OCI-LY1 (cell line): ENCODE measurements at regions not wholly inside any gene's neighbourhood (a gene's known extent, or its start where the extent isn't known, plus 50 kb on each side); places are given as distances from the start of the nearest gene placed in this dataset.

Experiments
- H2AFZ ChIP-seq: fragments of 200-600 bp; sonication (generic), shearing (Covaris generic); 2 replicates; pipeline ENCODE4 v1.6.0; 2014; ENCODE audit warnings: antibody characterized with exemption, mild to moderate bottlenecking, low read length
- H3F3A ChIP-seq: fragments of 200-600 bp; sonication (generic), shearing (Covaris generic); 2 replicates; pipeline ENCODE4 v1.6.0; 2014; ENCODE audit warnings: mild to moderate bottlenecking, antibody characterized with exemption, low read length, moderate library complexity; ENCODE audit not compliant: insufficient read depth
- H3K27ac ChIP-seq: fragments of 200-600 bp; sonication (generic); 2 replicates; pipeline ENCODE4 v1.5.1; 2014; ENCODE audit warnings: low read length, mixed run types, mild to moderate bottlenecking, low read depth; ENCODE audit not compliant: poor library complexity, severe bottlenecking
- H3K27me3 ChIP-seq: fragments of 200-600 bp; sonication (generic); 2 replicates; pipeline ENCODE4 v1.6.0; 2014; ENCODE audit warnings: antibody characterized with exemption, mild to moderate bottlenecking, low read length, moderate library complexity; ENCODE audit not compliant: insufficient read depth
- H3K36me3 ChIP-seq: fragments of 200-600 bp; sonication (generic); 2 replicates; pipeline ENCODE4 v1.6.1; 2014; ENCODE audit warnings: mild to moderate bottlenecking, antibody characterized with exemption, low read length, moderate library complexity, mixed read lengths; ENCODE audit not compliant: insufficient read depth
- H3K4me1 ChIP-seq: fragments of 200-600 bp; sonication (generic); 2 replicates; pipeline ENCODE4 v1.5.1; 2014; ENCODE audit warnings: mild to moderate bottlenecking, low read length, moderate library complexity; ENCODE audit not compliant: insufficient read depth, severe bottlenecking
- H3K4me2 ChIP-seq: fragments of 200-600 bp; sonication (generic), shearing (Covaris generic); 2 replicates; pipeline ENCODE4 v1.6.1; 2014; ENCODE audit warnings: low read length
- H3K4me3 ChIP-seq: fragments of 200-600 bp; sonication (generic); 2 replicates; pipeline ENCODE4 v1.5.1; 2014; ENCODE audit warnings: low read length, low read depth, mild to moderate bottlenecking, mixed read lengths; ENCODE audit not compliant: poor library complexity, severe bottlenecking
- H3K79me2 ChIP-seq: fragments of 200-600 bp; shearing (Covaris generic); 2 replicates; pipeline ENCODE4 v1.6.1; 2016; ENCODE audit warnings: mixed run types, low read length, mixed read lengths; ENCODE audit not compliant: insufficient read depth
- H3K9ac ChIP-seq: fragments of 200-600 bp; sonication (generic), shearing (Covaris generic); 2 replicates; pipeline ENCODE4 v1.6.1; 2014; ENCODE audit warnings: mild to moderate bottlenecking, low read length, mixed read lengths
- H3K9me2 ChIP-seq: fragments of 200-600 bp; sonication (generic), shearing (Covaris generic); 2 replicates; pipeline ENCODE4 v1.6.1; 2014; ENCODE audit warnings: low read depth, mild to moderate bottlenecking, low read length, mixed read lengths
- H3K9me3 ChIP-seq: fragments of 200-600 bp; shearing (Covaris generic); 2 replicates; pipeline ENCODE4 v1.6.1; 2014; ENCODE audit warnings: low read length, mixed read lengths
- H4K20me1 ChIP-seq: fragments of 200-600 bp; sonication (generic), shearing (Covaris generic); 2 replicates; pipeline ENCODE4 v1.6.0; 2016; ENCODE audit warnings: mild to moderate bottlenecking, low read length; ENCODE audit not compliant: insufficient read depth
- EZH2 ChIP-seq: fragments of 200-600 bp; sonication (generic), shearing (Covaris generic); IDR thresholded peaks from 2 replicates; pipeline ENCODE4 v1.8.0; 2017; ENCODE audit warnings: borderline replicate concordance, mixed run types, mild to moderate bottlenecking, antibody characterized with exemption, low read length, moderate library complexity, mixed read lengths
- TF ChIP-seq, protein P1 (sequence below): fragments of 200-600 bp; sonication (generic), shearing (Covaris generic); IDR thresholded peaks from 2 replicates; pipeline ENCODE4 v1.5.1; 2017; ENCODE audit warnings: mild to moderate bottlenecking, antibody characterized with exemption, low read length, moderate library complexity, mixed read lengths

DNA sequence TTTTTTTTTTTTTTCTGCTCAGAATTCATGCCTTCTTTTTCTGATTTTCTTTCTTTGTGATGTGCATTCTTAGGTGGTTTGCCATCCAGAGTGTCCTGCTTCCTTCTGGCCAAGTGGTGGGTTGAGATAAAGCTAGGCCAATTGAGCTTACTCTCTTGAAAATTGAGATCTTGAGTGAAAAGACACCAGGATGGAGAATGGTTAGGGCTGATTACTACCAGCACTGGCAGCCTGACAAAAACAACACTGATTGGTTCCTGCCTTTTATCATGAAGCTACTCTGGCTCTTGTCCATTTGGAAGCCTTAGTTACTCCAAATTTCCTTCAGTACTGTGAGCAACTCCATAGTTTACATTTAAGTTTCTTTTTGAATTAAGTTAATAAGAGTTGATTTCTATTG lies 404.0 kb downstream of the PPARGC1A start:
- Histone ChIP-seq H3K4me2 (no peak overlapping the region), H3K9me2 (no peaks in the 10 kb centered on the region), H3K9ac (no peak overlapping the region), H3K27ac (no peak overlapping the region), H3K4me3 (no peak overlapping the region), H3K79me2 (no peaks in the 10 kb centered on the region), H2AFZ (no peak overlapping the region), H4K20me1 (no peaks in the 10 kb centered on the region), H3K36me3 (no peaks in the 10 kb centered on the region), H3F3A (no peaks in the 10 kb centered on the region), H3K27me3 (no peaks in the 10 kb centered on the region), H3K9me3 (no peaks in the 10 kb centered on the region), H3K4me1 (no peaks in the 10 kb centered on the region)
- TF ChIP-seq EZH2, result no peak
- TF ChIP-seq, protein P1, sequence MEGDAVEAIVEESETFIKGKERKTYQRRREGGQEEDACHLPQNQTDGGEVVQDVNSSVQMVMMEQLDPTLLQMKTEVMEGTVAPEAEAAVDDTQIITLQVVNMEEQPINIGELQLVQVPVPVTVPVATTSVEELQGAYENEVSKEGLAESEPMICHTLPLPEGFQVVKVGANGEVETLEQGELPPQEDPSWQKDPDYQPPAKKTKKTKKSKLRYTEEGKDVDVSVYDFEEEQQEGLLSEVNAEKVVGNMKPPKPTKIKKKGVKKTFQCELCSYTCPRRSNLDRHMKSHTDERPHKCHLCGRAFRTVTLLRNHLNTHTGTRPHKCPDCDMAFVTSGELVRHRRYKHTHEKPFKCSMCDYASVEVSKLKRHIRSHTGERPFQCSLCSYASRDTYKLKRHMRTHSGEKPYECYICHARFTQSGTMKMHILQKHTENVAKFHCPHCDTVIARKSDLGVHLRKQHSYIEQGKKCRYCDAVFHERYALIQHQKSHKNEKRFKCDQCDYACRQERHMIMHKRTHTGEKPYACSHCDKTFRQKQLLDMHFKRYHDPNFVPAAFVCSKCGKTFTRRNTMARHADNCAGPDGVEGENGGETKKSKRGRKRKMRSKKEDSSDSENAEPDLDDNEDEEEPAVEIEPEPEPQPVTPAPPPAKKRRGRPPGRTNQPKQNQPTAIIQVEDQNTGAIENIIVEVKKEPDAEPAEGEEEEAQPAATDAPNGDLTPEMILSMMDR, result no peak

DNA sequence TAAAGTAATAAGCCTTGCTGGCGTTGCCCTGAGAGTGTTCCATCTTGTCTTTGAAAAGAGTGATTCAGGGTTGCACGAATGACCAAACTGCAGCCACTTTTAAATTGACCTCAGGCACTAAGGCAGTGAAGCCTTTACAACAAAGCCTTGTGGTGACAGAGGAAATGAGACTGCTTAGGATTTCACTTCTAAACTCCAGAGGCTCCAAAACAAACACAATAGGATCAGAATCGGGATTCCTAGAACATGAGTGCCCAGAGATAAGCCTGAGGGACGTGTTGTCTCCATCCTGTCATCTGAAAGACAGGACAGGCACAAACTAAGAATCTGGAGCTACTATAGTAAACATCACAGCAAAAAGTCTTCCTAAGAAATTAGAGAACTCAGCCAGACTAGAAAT lies 405.2 kb downstream of the PPARGC1A start:
- H3K9ac ChIP-seq, result no peak overlapping the region
- no peaks in the 10 kb centered on the region for H3K79me2 ChIP-seq
- no peak overlapping the region for H2AFZ ChIP-seq
- no peaks in the 10 kb centered on the region for H3K36me3 ChIP-seq
- no peaks in the 10 kb centered on the region for H3K9me3 ChIP-seq
- H3K4me1 ChIP-seq, result no peaks in the 10 kb centered on the region
- H3K27ac ChIP-seq, result no peak overlapping the region
- H3K4me2 ChIP-seq, result no peak overlapping the region
- H4K20me1 ChIP-seq, result no peaks in the 10 kb centered on the region
- no peak for TF ChIP-seq EZH2
- TF ChIP-seq, protein P1, result no peak
- no peaks in the 10 kb centered on the region for H3F3A ChIP-seq
- H3K27me3 ChIP-seq, result no peaks in the 10 kb centered on the region
- H3K9me2 ChIP-seq, result no peaks in the 10 kb centered on the region
- no peak overlapping the region for H3K4me3 ChIP-seq

DNA sequence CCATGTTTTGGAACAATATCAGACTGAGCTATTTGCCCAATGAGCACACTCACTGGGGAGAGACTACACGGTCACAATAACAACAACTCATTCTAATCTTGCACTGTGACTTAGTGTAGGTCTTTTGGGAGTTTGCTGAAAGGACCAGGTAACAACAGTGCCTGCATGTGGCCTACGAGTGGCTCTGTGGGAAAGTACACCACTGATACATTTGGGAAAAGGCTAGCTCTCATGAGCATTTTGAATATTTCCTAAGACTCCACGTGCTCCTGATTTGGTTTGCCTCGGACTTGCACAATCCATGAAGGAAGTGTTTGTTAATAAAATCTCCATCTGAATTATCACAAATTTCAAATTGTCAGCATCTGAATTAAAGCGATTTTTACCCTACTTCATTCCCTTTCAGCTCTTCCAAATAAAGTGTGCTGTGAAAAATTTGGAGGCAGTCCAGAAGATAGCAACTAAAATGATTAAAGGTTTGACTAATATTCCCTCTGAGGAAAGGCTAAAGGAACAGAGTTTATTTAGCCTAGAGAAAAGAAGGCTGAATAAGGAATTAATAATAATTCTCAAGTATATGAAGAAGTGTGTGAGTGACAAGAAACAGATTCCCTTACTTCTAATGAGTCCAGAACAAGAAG lies 406.4 kb downstream of the PPARGC1A start:
- TF ChIP-seq, protein P1, result no peak
- no peak for TF ChIP-seq EZH2
- H4K20me1 ChIP-seq, result no peaks in the 10 kb centered on the region
- H3F3A ChIP-seq, result no peaks in the 10 kb centered on the region
- no peaks in the 10 kb centered on the region for H3K36me3 ChIP-seq
- H3K9me3 ChIP-seq, result no peaks in the 10 kb centered on the region
- H3K9ac ChIP-seq, result no peak overlapping the region
- H3K4me2 ChIP-seq, result no peak overlapping the region
- no peak overlapping the region for H2AFZ ChIP-seq
- H3K27me3 ChIP-seq, result no peaks in the 10 kb centered on the region
- no peak overlapping the region for H3K4me3 ChIP-seq
- H3K4me1 ChIP-seq, result no peaks in the 10 kb centered on the region
- no peaks in the 10 kb centered on the region for H3K79me2 ChIP-seq
- no peak overlapping the region for H3K27ac ChIP-seq
- H3K9me2 ChIP-seq, result no peaks in the 10 kb centered on the region
